GM18502 (cell line): ENCODE measurements at regions not wholly inside any gene's neighbourhood (a gene's known extent, or its start where the extent isn't known, plus 50 kb on each side); places are given as distances from the start of the nearest gene placed in this dataset.

Experiments used
- ATAC-seq: cut with Tn5 transposase; IDR thresholded peaks from one replicate; pipeline ENCODE4 v1.9.1; 2021; ENCODE audit warnings: mild to moderate bottlenecking; ENCODE audit not compliant: unreplicated experiment, poor library complexity

GRCh38 chr3:67737906-67738865 is 83.8 kb upstream of the SUCLG2 start:
- ATAC-seq: no peak

DNA sequence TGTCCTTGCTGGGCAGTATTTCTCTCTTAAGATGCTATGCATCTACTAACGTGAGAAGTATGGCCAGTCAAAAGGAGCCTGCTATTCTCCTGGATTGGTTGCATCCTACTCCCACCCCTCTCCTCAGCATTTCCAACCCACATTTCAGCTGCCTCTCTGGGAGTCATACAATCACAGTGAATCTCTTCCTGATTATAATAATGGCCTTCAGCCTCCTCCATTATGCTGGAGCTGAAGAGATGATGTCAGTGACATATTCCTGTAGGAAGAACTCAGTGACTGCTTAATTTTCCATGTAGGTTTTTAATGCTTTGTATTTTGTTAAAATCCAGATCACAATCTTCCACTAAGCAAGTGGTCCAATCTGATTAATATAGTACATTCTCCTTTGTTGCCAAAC is 82.7 kb upstream of the SUCLG2 start:
- ATAC-seq: no peak

- no peak for ATAC-seq
Observed at GRCh38 chr3:67733269-67733950, 79.0 kb upstream of the SUCLG2 start.

- no peak for ATAC-seq
Observed at GRCh38 chr3:67724434-67724833, 70.0 kb upstream of the SUCLG2 start.

GRCh38 chr3:67723863-67724262 is 69.5 kb upstream of the SUCLG2 start:
- no peak for ATAC-seq

DNA sequence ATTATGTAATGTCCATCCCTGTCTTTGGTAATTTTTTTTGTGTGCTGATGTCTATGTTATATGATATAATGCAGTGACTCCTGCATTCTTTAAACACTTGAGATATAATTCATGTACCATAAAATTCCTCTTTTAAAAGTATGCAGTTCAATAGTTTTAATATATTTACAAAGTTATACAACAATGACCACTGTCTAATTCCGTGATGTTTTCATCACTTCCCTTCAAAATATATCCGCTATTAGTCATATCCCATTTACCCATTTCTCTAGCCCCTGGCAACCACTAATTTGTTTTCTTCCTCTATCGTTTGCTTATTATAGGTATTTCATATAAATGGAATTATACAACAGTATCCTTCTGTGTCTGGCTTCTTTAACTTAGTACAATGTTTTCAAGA is 64.9 kb upstream of the SUCLG2 start:
- ATAC-seq: no peak

GRCh38 chr3:67715971-67716370 is 61.6 kb upstream of the SUCLG2 start:
- no peak for ATAC-seq

- ATAC-seq: no peak
Observed at GRCh38 chr3:67713764-67714469, 59.5 kb upstream of the SUCLG2 start.

DNA sequence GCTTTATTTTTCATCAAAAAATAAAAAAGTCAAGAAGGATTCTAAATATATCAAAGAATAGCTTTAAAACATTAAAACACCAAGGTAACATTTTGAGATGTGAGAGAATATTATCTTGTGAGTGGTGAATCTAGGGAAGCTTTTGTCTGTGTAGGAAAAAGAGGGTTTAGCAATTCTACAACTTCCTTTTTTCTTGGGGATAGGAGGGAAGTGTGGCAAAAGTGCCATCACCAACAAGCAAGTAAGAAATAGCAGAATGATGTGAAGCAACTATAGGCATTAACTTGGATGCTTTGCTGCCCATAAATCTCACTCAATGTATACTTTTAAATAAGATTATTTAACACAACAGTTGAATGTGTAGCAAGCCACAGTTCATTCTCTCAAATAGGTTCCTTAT is 57.8 kb upstream of the SUCLG2 start:
- no peak for ATAC-seq

DNA sequence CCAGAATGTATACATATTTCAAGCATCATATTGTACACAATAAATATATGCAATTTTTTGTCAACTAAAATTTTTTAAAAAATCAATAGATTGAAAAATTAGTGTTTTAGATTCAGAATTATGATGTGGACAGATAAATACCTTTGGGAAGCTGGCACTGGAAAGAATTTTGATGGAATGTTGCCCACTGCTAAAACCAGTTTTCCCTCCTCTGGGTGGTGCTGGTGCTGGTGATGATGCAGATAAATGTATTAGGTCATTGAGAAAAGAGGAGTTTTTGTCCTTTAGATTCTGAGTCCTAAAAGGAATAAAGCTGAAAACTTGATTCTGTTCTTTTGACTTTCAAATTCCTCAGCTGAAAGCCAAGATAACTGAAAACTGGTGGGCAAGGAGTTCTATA is 56.0 kb upstream of the SUCLG2 start:
- no peak for ATAC-seq

DNA sequence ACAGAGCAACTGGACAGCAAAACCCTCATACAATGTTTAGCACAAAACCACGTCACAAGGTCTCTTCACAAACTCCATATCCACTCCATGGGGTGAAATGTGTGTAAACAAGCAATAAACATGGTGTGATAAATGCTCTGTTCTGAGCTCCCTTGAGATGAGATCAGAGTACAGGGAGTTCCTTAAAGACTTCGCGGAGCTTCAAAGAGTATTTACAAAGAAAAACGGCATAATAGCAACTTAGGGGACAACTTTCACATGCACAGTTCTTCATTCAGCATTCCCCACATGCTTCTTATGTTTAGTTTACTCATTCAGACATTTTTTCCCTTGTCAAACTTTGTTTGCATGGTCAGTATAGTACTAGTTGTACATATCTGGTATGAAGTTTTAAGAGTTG is 52.5 kb upstream of the SUCLG2 start:
- ATAC-seq: no peak

- ATAC-seq: no peak
Observed at GRCh38 chr3:67704322-67704721, 49.9 kb upstream of the SUCLG2 start.
